Endothelial cell of umbilical vein (primary cell): ENCODE measurements at regions not wholly inside any gene's neighbourhood (a gene's known extent, or its start where the extent isn't known, plus 50 kb on each side); places are given as distances from the start of the nearest gene placed in this dataset.

Experiments used
- BruUV-seq: library from RNA; stranded (reverse); fragments of 400-500 nt; replicated peaks from 2 replicates; lab custom pipeline; 2021; lab: Mats Ljungman, UMichigan
- CTCF ChIA-PET: fragments of 300-600, 350-600 bp; sonication (Branson Sonifier 250); formaldehyde crosslinking; loops from one replicate; lab custom pipeline; 2021; ENCODE audit warnings: antibody characterized with exemption, inconsistent platforms; lab: Charles Lee
- POLR2A ChIA-PET: fragments of 300-600, 350-600 bp; sonication (Branson Sonifier 250); formaldehyde crosslinking; loops from one replicate; lab custom pipeline; 2021; ENCODE audit warnings: antibody characterized with exemption, inconsistent platforms; lab: Charles Lee
- DNase-seq: peaks from one replicate; pipeline ENCODE4 v3.0.0-alpha.2; 2011; ENCODE audit warnings: low read depth, low spot score
- FAIRE-seq: peaks from 2 replicates; lab custom pipeline; 2011; peaks lifted over from hg19 to GRCh38; lab: Jason Lieb, UNC
- H2AFZ ChIP-seq: 2 replicates; pipeline ENCODE4 v1.6.0; 2012; ENCODE audit warnings: low read depth, low read length, control low read depth, inconsistent platforms
- H3K27ac ChIP-seq: 2 replicates; pipeline ENCODE4 v1.5.1; 2011; ENCODE audit warnings: low read depth, mild to moderate bottlenecking, control low read depth, low read length, moderate library complexity; ENCODE audit not compliant: insufficient read depth
- H3K27me3 ChIP-seq, 2 experiments: 2 replicates each; pipeline versions ENCODE4 v1.6.0 to v1.6.1; 2011; ENCODE audit warnings: low read length in 2 of 2, mixed read lengths in 1 of 2; ENCODE audit not compliant: control insufficient read depth in 2 of 2, insufficient read depth in 2 of 2
- H3K36me3 ChIP-seq, 2 experiments: 2 replicates in 1 of 2; 3 replicates in 1 of 2; pipeline ENCODE4 v1.5.1; 2011; ENCODE audit warnings: low read length in 2 of 2, mild to moderate bottlenecking in 1 of 2, moderate library complexity in 1 of 2; ENCODE audit not compliant: control insufficient read depth in 2 of 2, insufficient read depth in 2 of 2; ENCODE audit errors: extremely low read depth in 1 of 2
- H3K4me1 ChIP-seq: 3 replicates; pipeline ENCODE4 v1.5.1; 2011; ENCODE audit warnings: mild to moderate bottlenecking, low read length; ENCODE audit not compliant: control insufficient read depth, insufficient read depth; ENCODE audit errors: extremely low read depth
- H3K4me2 ChIP-seq: 2 replicates; pipeline ENCODE4 v1.6.1; 2011; ENCODE audit warnings: low read length, control low read depth, mixed read lengths; ENCODE audit not compliant: insufficient read depth
- H3K4me3 ChIP-seq, 3 experiments: fragments of 200-600 bp in 1 of 3; sonication (generic), shearing (Covaris generic) in 1 of 3; replicated peaks in 1 of 3; 2 replicates each; pipeline ENCODE4 v1.5.1; 2011 to 2016; ENCODE audit warnings: control low read depth in 3 of 3, low read length in 3 of 3, mild to moderate bottlenecking in 2 of 3, inconsistent platforms in 1 of 3, low read depth in 1 of 3, moderate library complexity in 1 of 3; ENCODE audit not compliant: insufficient read depth in 1 of 3
- H3K79me2 ChIP-seq: 2 replicates; pipeline ENCODE4 v1.6.0; 2012; ENCODE audit warnings: low read length, inconsistent platforms; ENCODE audit not compliant: control insufficient read depth, insufficient read depth
- H3K9ac ChIP-seq: replicated peaks from 2 replicates; pipeline ENCODE3; 2011; ENCODE audit warnings: low read length, control low read depth; ENCODE audit not compliant: insufficient read depth; ENCODE audit errors: extremely low read depth
- H3K9me1 ChIP-seq: replicated peaks from 3 replicates; pipeline ENCODE4 v1.6.0; 2011; ENCODE audit warnings: mild to moderate bottlenecking, low read length; ENCODE audit not compliant: control insufficient read depth, insufficient read depth; ENCODE audit errors: extremely low read depth
- H3K9me3 ChIP-seq: replicated peaks from 2 replicates; pipeline ENCODE4 v1.5.1; 2012; ENCODE audit warnings: low read length, inconsistent platforms; ENCODE audit not compliant: control insufficient read depth, insufficient read depth
- H4K20me1 ChIP-seq: replicated peaks from 2 replicates; pipeline ENCODE3; 2011; ENCODE audit warnings: mild to moderate bottlenecking, low read length; ENCODE audit not compliant: control insufficient read depth, insufficient read depth; ENCODE audit errors: extremely low read depth
- EZH2 ChIP-seq: IDR thresholded peaks from 2 replicates; pipeline ENCODE4 v1.6.1; 2012; ENCODE audit warnings: borderline replicate concordance, low read depth, mild to moderate bottlenecking, moderate library complexity, low read length, inconsistent platforms; ENCODE audit not compliant: severe bottlenecking
- FOS ChIP-seq: IDR thresholded peaks from 2 replicates; pipeline ENCODE4 v1.6.1; 2011; ENCODE audit warnings: mild to moderate bottlenecking, low read length, moderate library complexity, borderline replicate concordance; ENCODE audit not compliant: insufficient read depth
- GATA2 ChIP-seq: IDR thresholded peaks from 2 replicates; pipeline ENCODE4 v1.7.0; 2011; ENCODE audit warnings: low read depth, mild to moderate bottlenecking, moderate library complexity, mixed read lengths, low read length; ENCODE audit not compliant: insufficient read length, insufficient read depth
- JUN ChIP-seq: IDR thresholded peaks from 2 replicates; pipeline ENCODE4 v1.6.1; 2011; ENCODE audit warnings: borderline replicate concordance, low read depth; ENCODE audit not compliant: insufficient read length, insufficient read depth
- MYC ChIP-seq: IDR thresholded peaks from one replicate; pipeline ENCODE4 v1.6.1; 2011; ENCODE audit warnings: mild to moderate bottlenecking, low read depth, low read length
- POLR2A ChIP-seq: IDR thresholded peaks from 2 replicates; pipeline ENCODE4 v1.6.1; 2012; ENCODE audit warnings: low read depth, mild to moderate bottlenecking, control low read depth, low read length
- POLR2AphosphoS5 ChIP-seq: IDR thresholded peaks from 2 replicates; pipeline ENCODE4 v1.6.1; 2012; ENCODE audit warnings: low read depth, mild to moderate bottlenecking, control low read depth, low read length, moderate library complexity; ENCODE audit not compliant: insufficient read depth
- dilution Hi-C: fragments of 300-500 bp; cut with MboI; formaldehyde crosslinking; loops from one replicate; pipeline ENCODE4 v1.15.0; 2019; ENCODE audit warnings: low sequenced_read_pairs; ENCODE audit not compliant: extremely low pct_ligation_motif_present
- intact Hi-C: fragments of 100-400 bp; cut with micrococcal nuclease; formaldehyde crosslinking; loops from one replicate; pipeline ENCODE4 v1.10.0; 2022
- small RNA-seq: library from RNA; depleted of rRNA; stranded (forward); fragments of <200 nt; gene quantifications from one replicate; pipeline ENCODE3, GENCODE V24; 2012; ENCODE audit warnings: low replicate concordance, low read depth; ENCODE audit not compliant: insufficient read depth, insufficient read length
- TF ChIP-seq, protein P1 (sequence below): IDR thresholded peaks from 2 replicates; pipeline ENCODE4 v1.6.1; 2011; ENCODE audit not compliant: insufficient read depth, insufficient read length
- TF ChIP-seq, protein P2 (sequence below), 2 donors: IDR thresholded peaks; 1 replicate in 1 of 2; 2 replicates in 1 of 2; pipeline ENCODE4 v1.5.1; 2011; ENCODE audit warnings: low read length in 2 of 2, mild to moderate bottlenecking in 2 of 2, moderate library complexity in 2 of 2, control low read depth in 1 of 2, inconsistent platforms in 1 of 2, low read depth in 1 of 2; ENCODE audit not compliant: insufficient read depth in 1 of 2; ENCODE audit errors: extremely low read depth in 1 of 2

DNA sequence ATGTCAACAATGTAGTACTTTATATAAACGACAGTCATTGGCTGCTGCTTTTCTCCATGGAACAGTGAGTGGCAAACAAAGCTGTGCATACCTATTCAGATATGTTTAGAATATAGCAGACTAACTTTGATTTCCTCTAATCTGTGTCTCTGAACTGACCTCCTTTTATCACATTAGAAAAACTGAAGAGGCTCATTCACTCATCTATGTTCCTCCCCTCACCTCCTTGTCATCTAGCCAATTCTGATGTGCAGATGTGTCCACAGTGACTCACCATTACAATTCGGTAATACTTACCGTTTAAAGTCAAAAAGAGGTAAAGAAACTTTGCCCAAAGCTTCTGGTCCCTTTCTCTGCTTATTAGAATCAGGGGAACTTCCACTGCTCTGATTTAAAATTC, 51.5 kb upstream of the RPS13 start:
- Histone ChIP-seq H3K9me1 (no peaks in the 10 kb centered on the region), H3K4me1 (peaks cover 2% of the 10 kb centered on the region), H2AFZ (no peak overlapping the region), H4K20me1 (no peaks in the 10 kb centered on the region), H3K9me3 (no peaks in the 10 kb centered on the region), H3K27me3 (no peaks in the 10 kb centered on the region), H3K36me3 (peaks cover 11 to 17% of the 10 kb centered on the region in 2 experiments), H3K4me3 (no peak overlapping the region), H3K79me2 (no peaks in the 10 kb centered on the region), H3K27ac (no peak overlapping the region), H3K4me2 (no peak overlapping the region), H3K9ac (no peak overlapping the region)
- dilution Hi-C loops, result no loop called here
- DNase-seq (no peak), FAIRE-seq (no peak)
- ChIA-PET CTCF (no interaction called here), POLR2A (no interaction called here)
- no TSS peak for BruUV-seq
- TF ChIP-seq, protein P1, sequence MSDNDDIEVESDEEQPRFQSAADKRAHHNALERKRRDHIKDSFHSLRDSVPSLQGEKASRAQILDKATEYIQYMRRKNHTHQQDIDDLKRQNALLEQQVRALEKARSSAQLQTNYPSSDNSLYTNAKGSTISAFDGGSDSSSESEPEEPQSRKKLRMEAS, result no peak
- TF ChIP-seq FOS (no peak), POLR2AphosphoS5 (no peak), POLR2A (no peak), MYC (no peak), EZH2 (no peak), GATA2 (no peak), JUN (no peak)
- TF ChIP-seq, protein P2, sequence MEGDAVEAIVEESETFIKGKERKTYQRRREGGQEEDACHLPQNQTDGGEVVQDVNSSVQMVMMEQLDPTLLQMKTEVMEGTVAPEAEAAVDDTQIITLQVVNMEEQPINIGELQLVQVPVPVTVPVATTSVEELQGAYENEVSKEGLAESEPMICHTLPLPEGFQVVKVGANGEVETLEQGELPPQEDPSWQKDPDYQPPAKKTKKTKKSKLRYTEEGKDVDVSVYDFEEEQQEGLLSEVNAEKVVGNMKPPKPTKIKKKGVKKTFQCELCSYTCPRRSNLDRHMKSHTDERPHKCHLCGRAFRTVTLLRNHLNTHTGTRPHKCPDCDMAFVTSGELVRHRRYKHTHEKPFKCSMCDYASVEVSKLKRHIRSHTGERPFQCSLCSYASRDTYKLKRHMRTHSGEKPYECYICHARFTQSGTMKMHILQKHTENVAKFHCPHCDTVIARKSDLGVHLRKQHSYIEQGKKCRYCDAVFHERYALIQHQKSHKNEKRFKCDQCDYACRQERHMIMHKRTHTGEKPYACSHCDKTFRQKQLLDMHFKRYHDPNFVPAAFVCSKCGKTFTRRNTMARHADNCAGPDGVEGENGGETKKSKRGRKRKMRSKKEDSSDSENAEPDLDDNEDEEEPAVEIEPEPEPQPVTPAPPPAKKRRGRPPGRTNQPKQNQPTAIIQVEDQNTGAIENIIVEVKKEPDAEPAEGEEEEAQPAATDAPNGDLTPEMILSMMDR (IDR thresholded peaks at IDR 0.05; ENCODE audit: extremely low read depth in 1 of 2, insufficient read depth in 1 of 2, low read depth in 1 of 2, low read length in 2 of 2), result no peak
- intact Hi-C loops, result no loop called here

Small RNA genes lying in the stretch of these regions (small RNA-seq; reads per million reads assigned to genes)
- 0.66 reads per million for gene AC126389.1
